ENCODE measurements at regions not wholly inside any gene's neighbourhood (a gene's known extent, or its start where the extent isn't known, plus 50 kb on each side); places are given as distances from the start of the nearest gene placed in this dataset.

GRCh38 chr12:127307528-127307927 is 959.4 kb upstream of the TMEM132C start:
- H3K4me3 ChIP-seq (ENCODE audit: control insufficient read depth, low read depth, low read length), result no peak overlapping the region
- TF ChIP-seq, protein P1, sequence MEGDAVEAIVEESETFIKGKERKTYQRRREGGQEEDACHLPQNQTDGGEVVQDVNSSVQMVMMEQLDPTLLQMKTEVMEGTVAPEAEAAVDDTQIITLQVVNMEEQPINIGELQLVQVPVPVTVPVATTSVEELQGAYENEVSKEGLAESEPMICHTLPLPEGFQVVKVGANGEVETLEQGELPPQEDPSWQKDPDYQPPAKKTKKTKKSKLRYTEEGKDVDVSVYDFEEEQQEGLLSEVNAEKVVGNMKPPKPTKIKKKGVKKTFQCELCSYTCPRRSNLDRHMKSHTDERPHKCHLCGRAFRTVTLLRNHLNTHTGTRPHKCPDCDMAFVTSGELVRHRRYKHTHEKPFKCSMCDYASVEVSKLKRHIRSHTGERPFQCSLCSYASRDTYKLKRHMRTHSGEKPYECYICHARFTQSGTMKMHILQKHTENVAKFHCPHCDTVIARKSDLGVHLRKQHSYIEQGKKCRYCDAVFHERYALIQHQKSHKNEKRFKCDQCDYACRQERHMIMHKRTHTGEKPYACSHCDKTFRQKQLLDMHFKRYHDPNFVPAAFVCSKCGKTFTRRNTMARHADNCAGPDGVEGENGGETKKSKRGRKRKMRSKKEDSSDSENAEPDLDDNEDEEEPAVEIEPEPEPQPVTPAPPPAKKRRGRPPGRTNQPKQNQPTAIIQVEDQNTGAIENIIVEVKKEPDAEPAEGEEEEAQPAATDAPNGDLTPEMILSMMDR (IDR thresholded peaks at IDR 0.05; ENCODE audit: control insufficient read depth, insufficient read depth, low read depth, low read length, missing control alignments), result no peak
- DNase-seq (ENCODE audit: low read depth), result no peak

DNA sequence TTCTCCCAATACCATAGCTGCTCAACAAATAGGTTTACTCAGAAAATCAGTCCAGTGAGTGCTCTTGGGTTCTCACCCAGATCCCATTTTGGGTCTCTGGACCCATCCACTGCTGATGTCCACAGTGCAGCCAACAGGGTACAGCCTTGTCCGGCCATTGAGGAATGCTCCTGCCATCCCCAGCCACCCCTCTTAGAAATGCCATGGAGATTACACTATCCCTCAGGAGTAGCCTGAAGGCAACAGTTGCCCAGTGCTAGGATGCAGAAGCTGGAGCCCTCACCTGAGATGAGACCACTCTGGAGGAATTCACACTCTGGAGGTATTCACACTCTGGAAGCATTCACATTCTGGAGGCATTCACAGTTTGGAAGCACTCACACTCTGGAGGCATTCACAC is 958.8 kb upstream of the TMEM132C start:
- TF ChIP-seq, protein P1 (IDR thresholded peaks at IDR 0.05; ENCODE audit: control insufficient read depth, insufficient read depth, low read depth, low read length, missing control alignments), result no peak
- no peak overlapping the region for H3K4me3 ChIP-seq (ENCODE audit: control insufficient read depth, low read depth, low read length)
- DNase-seq (ENCODE audit: low read depth), result no peak

GRCh38 chr12:127310548-127310947 is 956.4 kb upstream of the TMEM132C start:
- no peak overlapping the region for H3K4me3 ChIP-seq (ENCODE audit: control insufficient read depth, low read depth, low read length)
- DNase-seq (ENCODE audit: low read depth), result no peak
- TF ChIP-seq, protein P1 (IDR thresholded peaks at IDR 0.05; ENCODE audit: control insufficient read depth, insufficient read depth, low read depth, low read length, missing control alignments), result no peak

- TF ChIP-seq, protein P1 (IDR thresholded peaks at IDR 0.05; ENCODE audit: control insufficient read depth, insufficient read depth, low read depth, low read length, missing control alignments), result no peak
- no peak for DNase-seq (ENCODE audit: low read depth)
Measured at GRCh38 chr12:127311720-127312364, 955.1 kb upstream of the TMEM132C start.

GRCh38 chr12:127324681-127325080 is 942.3 kb upstream of the TMEM132C start:
- no peak for DNase-seq (ENCODE audit: low read depth)

More at GRCh38 chr12:127311720-127312364, 955.1 kb upstream of the TMEM132C start:
- H3K4me3 ChIP-seq (ENCODE audit: control insufficient read depth, low read depth, low read length), result no peak overlapping the region

DNA sequence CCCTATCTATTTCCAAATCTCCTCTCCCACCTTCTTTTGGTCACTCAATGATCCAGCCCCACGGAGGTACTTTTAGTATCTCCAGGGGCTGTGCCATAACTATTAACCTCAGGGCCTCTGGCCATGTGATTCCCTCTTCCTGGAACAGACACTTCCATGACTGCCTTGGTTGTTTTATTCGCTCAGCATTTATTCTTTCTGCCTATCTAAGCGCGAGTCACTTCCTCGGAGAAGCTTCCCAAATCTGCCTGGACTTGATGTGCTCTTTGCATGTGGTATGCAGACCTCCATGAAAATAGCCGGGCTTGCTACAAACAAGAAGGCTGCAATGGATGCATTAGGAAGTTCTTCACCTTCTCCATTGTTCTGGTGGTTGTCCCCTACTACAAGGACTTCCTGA is 939.0 kb upstream of the TMEM132C start:
- no peak overlapping the region for H3K4me3 ChIP-seq (ENCODE audit: control insufficient read depth, low read depth, low read length)
- TF ChIP-seq, protein P1 (IDR thresholded peaks at IDR 0.05; ENCODE audit: control insufficient read depth, insufficient read depth, low read depth, low read length, missing control alignments), result no peak

More at GRCh38 chr12:127324681-127325080, 942.3 kb upstream of the TMEM132C start:
- H3K4me3 ChIP-seq (ENCODE audit: control insufficient read depth, low read depth, low read length), result no peak overlapping the region
- TF ChIP-seq, protein P1 (IDR thresholded peaks at IDR 0.05; ENCODE audit: control insufficient read depth, insufficient read depth, low read depth, low read length, missing control alignments), result no peak

More for the DNA sequence above, 939.0 kb upstream of the TMEM132C start:
- DNase-seq (ENCODE audit: low read depth), result no peak
